HFFc6 (cell line): ENCODE measurements at regions not wholly inside any gene's neighbourhood (a gene's known extent, or its start where the extent isn't known, plus 50 kb on each side); places are given as distances from the start of the nearest gene placed in this dataset.

Experiments used
- DNase-seq: peaks from one replicate; pipeline ENCODE4 v3.0.0-alpha.2; 2018
- H3K27ac Mint-ChIP-seq: 2 replicates; pipeline ENCODE4 v1.8.0; 2020; ENCODE audit warnings: mild to moderate bottlenecking, mixed read lengths
- H3K27me3 Mint-ChIP-seq: 2 replicates; pipeline ENCODE4 v1.8.0; 2021; ENCODE audit warnings: mild to moderate bottlenecking, moderate library complexity, mixed read lengths; ENCODE audit not compliant: insufficient read depth
- H3K36me3 Mint-ChIP-seq: 2 replicates; pipeline ENCODE4 v1.8.0; 2021; ENCODE audit warnings: low read depth, mixed read lengths
- H3K4me1 Mint-ChIP-seq: 2 replicates; pipeline ENCODE4 v1.8.0; 2020; ENCODE audit warnings: low read depth, mixed read lengths
- H3K4me3 Mint-ChIP-seq: 2 replicates; pipeline ENCODE4 v1.8.0; 2020; ENCODE audit warnings: mild to moderate bottlenecking, moderate library complexity, mixed read lengths
- H3K9me3 Mint-ChIP-seq: 2 replicates; pipeline ENCODE4 v1.8.0; 2020; ENCODE audit warnings: mild to moderate bottlenecking, mixed read lengths
- TF ChIP-seq, protein P1 (sequence below): fragments of 200-600 bp; sonication (generic); IDR thresholded peaks from 2 replicates; pipeline ENCODE4 v1.5.0; 2021; ENCODE audit warnings: antibody characterized with exemption, mild to moderate bottlenecking

DNA sequence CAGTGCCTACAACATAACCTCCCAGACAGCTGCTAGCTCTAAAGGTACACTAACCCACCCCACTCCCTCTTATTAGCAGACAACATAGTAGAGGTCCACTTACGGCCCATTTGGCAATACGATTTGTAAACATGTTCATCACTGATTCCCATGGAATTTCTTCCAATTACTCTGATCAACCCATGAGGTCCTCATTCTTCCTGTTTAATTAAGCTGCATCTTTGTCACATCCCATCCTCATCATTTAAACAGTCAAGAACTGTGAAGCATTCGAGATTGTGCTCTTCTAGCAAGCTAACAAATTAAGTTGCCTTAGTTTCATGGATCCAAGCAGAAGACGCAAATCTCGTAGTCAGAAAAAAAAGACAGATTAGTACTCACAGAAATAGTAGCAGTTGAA lies 622.2 kb upstream of the VSTM2A start:
- Mint-ChIP-seq H3K9me3 (peaks cover 30% of the 10 kb centered on the region), H3K36me3 (no peaks in the 10 kb centered on the region), H3K27ac (no peak overlapping the region), H3K4me3 (no peak overlapping the region), H3K4me1 (no peaks in the 10 kb centered on the region), H3K27me3 (no peaks in the 10 kb centered on the region; the same call in 1 of the 2 replicates)
- DNase-seq, result no peak
- TF ChIP-seq, protein P1, sequence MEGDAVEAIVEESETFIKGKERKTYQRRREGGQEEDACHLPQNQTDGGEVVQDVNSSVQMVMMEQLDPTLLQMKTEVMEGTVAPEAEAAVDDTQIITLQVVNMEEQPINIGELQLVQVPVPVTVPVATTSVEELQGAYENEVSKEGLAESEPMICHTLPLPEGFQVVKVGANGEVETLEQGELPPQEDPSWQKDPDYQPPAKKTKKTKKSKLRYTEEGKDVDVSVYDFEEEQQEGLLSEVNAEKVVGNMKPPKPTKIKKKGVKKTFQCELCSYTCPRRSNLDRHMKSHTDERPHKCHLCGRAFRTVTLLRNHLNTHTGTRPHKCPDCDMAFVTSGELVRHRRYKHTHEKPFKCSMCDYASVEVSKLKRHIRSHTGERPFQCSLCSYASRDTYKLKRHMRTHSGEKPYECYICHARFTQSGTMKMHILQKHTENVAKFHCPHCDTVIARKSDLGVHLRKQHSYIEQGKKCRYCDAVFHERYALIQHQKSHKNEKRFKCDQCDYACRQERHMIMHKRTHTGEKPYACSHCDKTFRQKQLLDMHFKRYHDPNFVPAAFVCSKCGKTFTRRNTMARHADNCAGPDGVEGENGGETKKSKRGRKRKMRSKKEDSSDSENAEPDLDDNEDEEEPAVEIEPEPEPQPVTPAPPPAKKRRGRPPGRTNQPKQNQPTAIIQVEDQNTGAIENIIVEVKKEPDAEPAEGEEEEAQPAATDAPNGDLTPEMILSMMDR, result no peak

DNA sequence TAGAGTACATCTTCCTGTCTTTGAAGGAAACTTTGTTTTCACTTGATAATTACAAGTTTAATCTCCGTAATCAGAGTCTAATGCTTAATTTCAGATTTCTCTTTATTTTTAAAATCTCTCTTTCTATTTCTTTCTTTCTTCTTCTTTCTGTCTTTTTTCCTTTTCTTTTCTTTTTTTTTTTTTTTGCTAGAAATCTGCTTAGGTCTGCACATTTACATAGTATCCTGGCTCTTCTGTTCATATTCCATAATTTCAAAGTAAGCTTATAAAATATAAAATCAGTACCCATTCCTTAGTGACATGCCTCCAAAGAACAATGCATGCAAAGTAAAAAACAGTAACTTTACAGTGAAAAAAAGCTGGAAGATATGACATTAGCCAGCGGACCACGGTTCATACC lies 601.7 kb upstream of the VSTM2A start:
- no peak overlapping the region for H3K27ac Mint-ChIP-seq
- H3K4me3 Mint-ChIP-seq, result no peak overlapping the region
- H3K27me3 Mint-ChIP-seq, result no peaks in the 10 kb centered on the region
- peaks cover 32% of the 10 kb centered on the region for H3K9me3 Mint-ChIP-seq
- no peaks in the 10 kb centered on the region; the same call in 1 of the 2 replicates for H3K36me3 Mint-ChIP-seq
- TF ChIP-seq, protein P1, result no peak
- no peaks in the 10 kb centered on the region for H3K4me1 Mint-ChIP-seq
- no peak for DNase-seq

DNA sequence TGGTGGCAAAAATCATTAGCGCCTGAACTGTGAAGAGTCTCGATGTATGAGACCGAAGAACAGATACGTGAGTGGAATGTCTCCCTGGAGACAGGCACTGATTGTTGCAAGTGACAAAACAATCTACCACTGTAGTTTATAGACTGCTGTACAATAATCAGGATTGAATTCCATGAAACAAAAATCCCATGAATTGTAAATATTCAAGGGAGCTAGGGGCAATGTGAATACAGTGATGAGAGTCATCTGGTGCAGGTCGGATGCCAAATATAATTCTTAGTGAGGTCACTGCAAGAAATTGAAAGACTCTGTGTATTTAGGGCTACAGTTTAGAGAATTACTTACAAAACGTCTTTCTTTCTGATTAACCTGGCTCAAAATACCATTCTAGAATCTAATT lies 594.4 kb upstream of the VSTM2A start:
- no peak overlapping the region for H3K4me3 Mint-ChIP-seq
- no peaks in the 10 kb centered on the region for H3K4me1 Mint-ChIP-seq
- peaks cover 50% of the 10 kb centered on the region for H3K9me3 Mint-ChIP-seq
- DNase-seq, result no peak
- H3K27ac Mint-ChIP-seq, result no peak overlapping the region
- H3K36me3 Mint-ChIP-seq, result no peaks in the 10 kb centered on the region
- TF ChIP-seq, protein P1, result no peak
- H3K27me3 Mint-ChIP-seq, result no peaks in the 10 kb centered on the region

DNA sequence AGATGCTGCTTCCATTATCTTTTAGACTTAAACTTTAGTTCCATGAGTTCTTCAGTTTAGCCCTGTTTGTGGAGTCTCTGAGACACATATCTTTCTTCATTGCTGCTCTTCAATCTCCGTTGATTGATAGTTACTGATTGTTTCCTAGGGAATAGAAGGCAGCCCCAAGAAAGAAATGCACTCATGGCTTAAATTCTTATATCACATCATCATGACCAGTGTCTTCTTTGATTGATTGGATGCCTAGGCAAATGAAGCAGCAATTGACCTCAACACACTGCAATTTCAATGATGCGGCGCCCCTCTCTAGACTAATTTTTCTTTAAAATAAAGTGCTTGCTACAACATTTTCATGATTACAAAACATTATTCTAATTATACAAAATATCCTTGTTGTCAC lies 576.5 kb upstream of the VSTM2A start:
- no peak overlapping the region for H3K27ac Mint-ChIP-seq
- no peaks in the 10 kb centered on the region for H3K36me3 Mint-ChIP-seq

DNA sequence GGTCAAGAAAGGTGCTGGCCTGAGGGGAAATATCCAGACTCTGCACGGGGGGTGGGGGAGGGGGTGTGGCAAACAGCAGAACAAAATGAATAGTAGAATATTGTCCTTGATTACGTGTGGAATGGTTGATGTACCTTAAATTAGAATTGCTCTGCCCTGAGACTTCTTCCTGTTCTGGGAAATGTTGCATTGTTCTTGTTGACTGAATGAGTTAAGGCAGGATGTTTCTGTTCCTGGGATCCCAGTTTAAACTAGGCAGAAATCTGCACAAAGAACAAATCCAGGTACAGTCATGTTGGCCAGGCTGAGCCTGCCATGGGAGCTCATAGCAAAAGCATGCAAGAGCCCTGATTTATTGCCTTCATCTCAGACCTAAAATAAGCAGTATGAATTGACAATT lies 558.7 kb upstream of the VSTM2A start:
- Mint-ChIP-seq H3K4me1 (no peaks in the 10 kb centered on the region), H3K27me3 (no peaks in the 10 kb centered on the region), H3K9me3 (peaks cover 39% of the 10 kb centered on the region), H3K27ac (no peak overlapping the region), H3K4me3 (no peak overlapping the region), H3K36me3 (no peaks in the 10 kb centered on the region)
- DNase-seq, result no peak
- TF ChIP-seq, protein P1, result no peak

More for the DNA sequence above, 576.5 kb upstream of the VSTM2A start:
- no peak for DNase-seq
- Mint-ChIP-seq H3K4me3 (no peak overlapping the region), H3K9me3 (peaks cover 14% of the 10 kb centered on the region), H3K27me3 (no peaks in the 10 kb centered on the region), H3K4me1 (no peaks in the 10 kb centered on the region)
- TF ChIP-seq, protein P1, result no peak

DNA sequence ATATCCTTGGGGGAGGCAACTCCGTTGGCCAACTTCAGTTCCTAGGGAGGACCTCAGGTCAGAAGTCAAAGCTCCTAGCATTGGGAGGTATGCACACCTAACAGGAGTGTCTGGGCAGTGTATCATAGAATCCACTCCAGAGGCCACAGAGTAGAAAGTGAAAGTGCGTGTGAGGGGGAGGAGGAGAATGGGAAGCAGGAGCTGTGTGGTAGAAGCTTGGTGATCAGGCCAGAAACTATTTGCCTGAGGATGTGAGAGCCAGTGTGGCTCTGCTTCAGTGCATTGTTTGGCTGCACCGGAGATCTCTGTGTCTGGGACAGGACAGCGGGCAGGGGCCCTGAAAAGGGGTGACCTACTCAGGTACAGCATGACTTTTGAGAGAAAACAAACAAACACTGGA lies 557.4 kb upstream of the VSTM2A start:
- DNase-seq, result no peak
- no peaks in the 10 kb centered on the region for H3K4me1 Mint-ChIP-seq
- no peak overlapping the region for H3K27ac Mint-ChIP-seq
- no peaks in the 10 kb centered on the region for H3K36me3 Mint-ChIP-seq
- H3K4me3 Mint-ChIP-seq, result no peak overlapping the region
- H3K27me3 Mint-ChIP-seq, result no peaks in the 10 kb centered on the region
- TF ChIP-seq, protein P1, result no peak
- H3K9me3 Mint-ChIP-seq, result peaks cover 38% of the 10 kb centered on the region
